GM10266 (cell line): ENCODE measurements at regions not wholly inside any gene's neighbourhood (a gene's known extent, or its start where the extent isn't known, plus 50 kb on each side); places are given as distances from the start of the nearest gene placed in this dataset.

Experiments used
- DNase-seq: peaks from one replicate; pipeline ENCODE4 v3.0.0; 2012; ENCODE audit errors: extremely low spot score
- TF ChIP-seq, protein P1 (sequence below): IDR thresholded peaks from 2 replicates; pipeline ENCODE4 v1.5.1; 2012; ENCODE audit warnings: mild to moderate bottlenecking, low read depth; ENCODE audit not compliant: control insufficient read depth, insufficient read depth; ENCODE audit errors: missing control alignments

DNA sequence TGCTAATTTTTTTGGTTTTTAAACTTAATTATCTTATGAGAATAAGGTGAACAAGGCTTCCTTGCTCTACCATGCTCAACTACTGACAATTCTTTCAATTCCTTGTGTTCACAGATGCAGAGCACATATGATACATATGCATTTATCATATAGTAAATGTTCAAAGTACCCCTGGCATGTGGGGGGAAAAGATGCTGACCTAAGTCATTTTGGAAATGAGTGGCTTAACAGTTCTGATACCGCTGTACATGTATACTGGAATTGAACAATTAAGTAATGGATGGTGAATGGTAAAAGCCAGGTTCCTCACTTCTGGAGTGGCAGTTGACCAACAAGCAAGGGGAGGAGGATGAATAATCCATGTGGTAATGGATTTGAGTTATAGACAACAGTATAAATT, 149.6 kb downstream of the NAF1 start:
- TF ChIP-seq, protein P1, sequence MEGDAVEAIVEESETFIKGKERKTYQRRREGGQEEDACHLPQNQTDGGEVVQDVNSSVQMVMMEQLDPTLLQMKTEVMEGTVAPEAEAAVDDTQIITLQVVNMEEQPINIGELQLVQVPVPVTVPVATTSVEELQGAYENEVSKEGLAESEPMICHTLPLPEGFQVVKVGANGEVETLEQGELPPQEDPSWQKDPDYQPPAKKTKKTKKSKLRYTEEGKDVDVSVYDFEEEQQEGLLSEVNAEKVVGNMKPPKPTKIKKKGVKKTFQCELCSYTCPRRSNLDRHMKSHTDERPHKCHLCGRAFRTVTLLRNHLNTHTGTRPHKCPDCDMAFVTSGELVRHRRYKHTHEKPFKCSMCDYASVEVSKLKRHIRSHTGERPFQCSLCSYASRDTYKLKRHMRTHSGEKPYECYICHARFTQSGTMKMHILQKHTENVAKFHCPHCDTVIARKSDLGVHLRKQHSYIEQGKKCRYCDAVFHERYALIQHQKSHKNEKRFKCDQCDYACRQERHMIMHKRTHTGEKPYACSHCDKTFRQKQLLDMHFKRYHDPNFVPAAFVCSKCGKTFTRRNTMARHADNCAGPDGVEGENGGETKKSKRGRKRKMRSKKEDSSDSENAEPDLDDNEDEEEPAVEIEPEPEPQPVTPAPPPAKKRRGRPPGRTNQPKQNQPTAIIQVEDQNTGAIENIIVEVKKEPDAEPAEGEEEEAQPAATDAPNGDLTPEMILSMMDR, result no peak
- no peak for DNase-seq

DNA sequence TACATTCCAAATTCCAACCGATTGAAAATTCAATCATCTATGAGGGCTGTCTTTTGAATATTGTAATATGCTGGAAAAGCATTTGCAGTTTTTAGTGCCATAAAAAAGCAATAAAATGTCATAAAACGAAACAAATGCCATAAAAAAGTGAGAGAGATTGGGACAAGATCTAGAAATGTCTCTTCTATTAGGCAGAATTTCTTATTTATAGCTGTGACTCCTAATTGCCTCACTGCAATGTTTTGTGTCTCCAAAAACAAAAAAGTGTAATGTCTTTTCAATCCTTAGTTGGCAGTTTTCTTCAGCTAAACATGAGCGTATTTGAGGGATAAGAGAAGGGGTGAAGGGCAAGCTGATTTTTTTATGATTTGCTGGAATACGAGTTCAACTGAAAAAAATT, 153.9 kb downstream of the NAF1 start:
- TF ChIP-seq, protein P1, result no peak
- no peak for DNase-seq

DNA sequence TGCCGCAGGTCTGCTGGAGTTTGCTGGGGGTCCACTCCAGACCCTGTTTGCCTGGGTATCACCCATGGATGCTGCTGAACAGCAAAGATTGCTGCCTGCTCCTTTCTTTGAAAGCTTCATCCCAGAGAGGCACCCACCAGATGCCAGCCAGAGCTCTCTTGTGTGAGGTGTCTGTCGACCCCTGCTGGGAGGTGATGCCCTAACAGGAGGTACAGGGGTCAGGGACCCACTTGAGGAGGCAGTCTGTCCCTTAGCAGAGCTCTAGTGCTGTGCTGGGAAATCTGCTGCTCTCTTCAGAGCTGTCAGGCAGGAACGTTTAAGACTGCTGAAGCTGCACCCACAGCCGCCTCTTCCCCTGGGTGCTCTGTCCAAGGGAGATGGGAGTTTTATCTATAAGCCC, 162.7 kb downstream of the NAF1 start:
- DNase-seq, result no peak
- TF ChIP-seq, protein P1, result no peak

DNA sequence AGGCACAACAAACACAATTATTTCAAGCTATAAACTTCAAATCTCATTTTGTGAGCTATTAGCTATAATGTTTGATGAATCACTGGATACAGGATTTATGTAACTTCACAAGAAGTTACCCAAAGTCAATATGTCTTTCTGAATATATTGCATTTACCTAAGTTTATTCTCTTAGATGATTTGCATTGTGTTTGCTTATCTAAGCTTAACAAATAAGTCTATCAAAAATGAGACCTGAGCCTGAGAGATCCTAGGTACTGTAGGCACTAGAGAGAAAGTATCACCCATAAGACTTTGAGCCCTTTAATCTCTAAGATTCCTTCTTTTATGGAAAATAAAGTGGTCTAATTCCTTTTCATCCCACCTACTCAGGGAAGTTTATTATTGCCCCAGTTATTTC, 178.2 kb downstream of the NAF1 start:
- TF ChIP-seq, protein P1, result no peak

DNA sequence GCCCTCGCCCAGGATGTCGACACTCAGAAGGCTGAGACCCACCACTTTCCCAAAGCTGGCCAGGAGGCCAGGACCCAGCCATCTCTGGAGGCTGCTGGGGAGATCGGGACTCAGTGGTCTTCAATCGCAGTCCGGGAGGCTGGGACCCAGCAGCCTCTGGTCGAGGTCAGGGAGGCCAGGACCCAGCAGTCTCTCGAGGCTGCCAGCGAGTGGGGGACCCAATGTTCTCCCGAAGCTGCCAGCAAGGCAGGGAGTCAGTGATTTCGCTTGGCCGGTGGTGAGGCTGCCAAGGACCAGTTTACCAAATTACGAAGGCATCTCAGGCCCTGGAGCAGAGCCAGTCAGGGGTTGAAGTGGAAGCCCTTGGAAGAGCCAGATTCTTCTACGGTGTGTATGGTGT, 181.6 kb downstream of the NAF1 start:
- DNase-seq, result no peak
- TF ChIP-seq, protein P1, result no peak

More for the DNA sequence above, 178.2 kb downstream of the NAF1 start:
- DNase-seq, result no peak

DNA sequence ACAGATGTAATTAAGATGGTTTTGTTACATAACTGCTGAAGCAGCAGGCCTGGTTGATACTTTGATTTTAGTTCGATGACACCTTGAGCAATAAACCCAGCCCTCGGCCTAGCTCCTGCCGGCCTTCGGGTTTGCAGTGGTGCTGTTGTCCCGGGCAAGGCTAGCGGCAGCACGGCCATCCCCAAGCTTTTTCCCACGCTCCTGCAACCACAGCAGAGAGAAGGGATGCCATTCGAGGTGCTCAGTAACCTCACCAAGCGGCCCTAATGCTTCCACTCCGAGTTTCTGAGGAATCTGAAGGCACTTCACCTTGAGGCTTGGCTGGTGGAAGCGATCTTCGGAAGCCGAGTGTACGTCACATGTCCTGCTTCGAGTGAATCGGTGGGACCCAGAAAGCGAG, 182.1 kb downstream of the NAF1 start:
- no peak for DNase-seq
- TF ChIP-seq, protein P1, result no peak

DNA sequence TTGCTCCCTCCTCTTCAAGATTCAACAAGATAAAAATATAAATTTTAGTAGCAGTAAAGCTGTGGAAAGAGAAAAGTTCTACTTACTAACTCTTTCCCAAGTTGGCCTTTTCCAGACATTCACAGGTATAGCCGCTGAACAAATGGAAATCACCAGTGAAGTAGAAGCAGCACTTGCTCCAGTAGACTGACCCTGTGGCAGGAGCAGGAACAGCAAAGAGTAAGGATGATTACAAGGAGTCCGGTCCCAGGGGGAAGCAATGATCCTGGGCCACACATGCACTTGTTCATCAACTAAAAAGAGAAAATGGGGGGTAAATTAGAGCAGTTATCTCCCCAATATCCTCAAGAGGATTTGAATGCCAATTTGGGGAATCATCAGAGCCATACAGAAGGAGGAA, 184.9 kb downstream of the NAF1 start:
- DNase-seq, result no peak
- TF ChIP-seq, protein P1, result no peak
